ENCODE measurements at regions not wholly inside any gene's neighbourhood (a gene's known extent, or its start where the extent isn't known, plus 50 kb on each side); places are given as distances from the start of the nearest gene placed in this dataset.

DNA sequence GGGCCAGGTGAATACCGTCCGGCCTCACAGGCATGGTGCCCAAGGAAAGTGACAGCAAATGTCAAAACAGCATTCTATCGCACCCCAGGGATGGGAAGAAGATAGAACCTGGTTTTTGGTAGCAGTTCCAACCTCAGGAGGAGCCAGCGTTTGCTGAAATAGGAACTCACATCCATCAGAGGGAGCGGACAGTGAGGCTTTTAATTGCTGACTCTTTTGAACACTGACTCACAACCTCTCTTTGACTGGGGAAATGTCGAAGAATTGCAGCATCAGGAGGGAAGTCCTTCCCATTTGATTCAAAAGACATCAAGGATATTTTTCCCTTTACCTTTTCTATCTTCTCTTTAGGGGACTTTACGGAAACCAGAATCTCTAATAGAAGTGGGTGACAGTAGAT, 114.2 kb downstream of the UNC5CL start:
- TF ChIP-seq, protein P1, sequence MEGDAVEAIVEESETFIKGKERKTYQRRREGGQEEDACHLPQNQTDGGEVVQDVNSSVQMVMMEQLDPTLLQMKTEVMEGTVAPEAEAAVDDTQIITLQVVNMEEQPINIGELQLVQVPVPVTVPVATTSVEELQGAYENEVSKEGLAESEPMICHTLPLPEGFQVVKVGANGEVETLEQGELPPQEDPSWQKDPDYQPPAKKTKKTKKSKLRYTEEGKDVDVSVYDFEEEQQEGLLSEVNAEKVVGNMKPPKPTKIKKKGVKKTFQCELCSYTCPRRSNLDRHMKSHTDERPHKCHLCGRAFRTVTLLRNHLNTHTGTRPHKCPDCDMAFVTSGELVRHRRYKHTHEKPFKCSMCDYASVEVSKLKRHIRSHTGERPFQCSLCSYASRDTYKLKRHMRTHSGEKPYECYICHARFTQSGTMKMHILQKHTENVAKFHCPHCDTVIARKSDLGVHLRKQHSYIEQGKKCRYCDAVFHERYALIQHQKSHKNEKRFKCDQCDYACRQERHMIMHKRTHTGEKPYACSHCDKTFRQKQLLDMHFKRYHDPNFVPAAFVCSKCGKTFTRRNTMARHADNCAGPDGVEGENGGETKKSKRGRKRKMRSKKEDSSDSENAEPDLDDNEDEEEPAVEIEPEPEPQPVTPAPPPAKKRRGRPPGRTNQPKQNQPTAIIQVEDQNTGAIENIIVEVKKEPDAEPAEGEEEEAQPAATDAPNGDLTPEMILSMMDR (IDR thresholded peaks at IDR 0.05; ENCODE audit: borderline replicate concordance, insufficient read depth, low read depth, low read length): no peak

DNA sequence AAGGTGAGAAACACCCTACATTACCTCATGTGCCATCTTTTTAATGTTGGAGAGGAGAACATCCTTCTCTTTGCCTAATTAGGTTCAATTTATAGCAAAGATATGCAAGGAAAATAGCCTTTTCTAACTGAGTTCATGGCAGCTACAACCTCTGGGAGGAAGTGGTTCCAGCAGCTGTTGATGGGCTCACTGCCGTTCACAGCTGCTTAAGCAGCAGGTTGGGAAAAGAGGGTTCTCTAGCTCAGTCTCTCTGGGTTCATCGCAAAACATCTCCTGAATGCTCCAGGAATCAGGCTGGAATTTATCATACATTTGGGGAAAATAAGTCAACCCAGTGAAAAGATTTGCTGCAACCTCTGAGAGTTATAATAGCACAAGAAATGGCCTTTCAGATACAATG, 115.1 kb downstream of the UNC5CL start:
- H3K4me3 ChIP-seq (ENCODE audit: low read depth, low read length): no peak overlapping the region
- TF ChIP-seq, protein P1 (IDR thresholded peaks at IDR 0.05; ENCODE audit: borderline replicate concordance, insufficient read depth, low read depth, low read length): no peak

More for the DNA sequence above, 114.2 kb downstream of the UNC5CL start:
- no peak overlapping the region for H3K4me3 ChIP-seq (ENCODE audit: low read depth, low read length)

DNA sequence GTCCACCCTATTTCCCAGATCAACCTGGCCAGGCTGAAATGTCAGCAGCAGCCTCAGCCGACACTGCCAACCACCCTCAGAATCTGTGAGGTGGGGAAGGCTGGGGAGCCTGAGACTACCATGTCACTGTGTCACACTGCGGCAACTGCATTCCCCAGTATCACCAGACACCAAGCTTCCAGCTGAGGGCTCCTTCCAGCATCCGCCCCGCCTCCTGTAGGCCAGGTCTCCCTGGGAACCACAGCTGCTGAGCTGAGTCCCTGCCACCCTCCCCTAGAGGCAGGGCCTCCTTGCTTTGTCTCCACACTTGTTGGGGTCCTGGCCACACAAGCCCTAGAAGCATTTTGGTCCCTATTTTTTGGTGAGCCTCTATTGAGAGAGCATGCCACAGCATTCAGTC, 115.7 kb downstream of the UNC5CL start:
- TF ChIP-seq, protein P1 (IDR thresholded peaks at IDR 0.05; ENCODE audit: borderline replicate concordance, insufficient read depth, low read depth, low read length): no peak
- no peak overlapping the region for H3K4me3 ChIP-seq (ENCODE audit: low read depth, low read length)

DNA sequence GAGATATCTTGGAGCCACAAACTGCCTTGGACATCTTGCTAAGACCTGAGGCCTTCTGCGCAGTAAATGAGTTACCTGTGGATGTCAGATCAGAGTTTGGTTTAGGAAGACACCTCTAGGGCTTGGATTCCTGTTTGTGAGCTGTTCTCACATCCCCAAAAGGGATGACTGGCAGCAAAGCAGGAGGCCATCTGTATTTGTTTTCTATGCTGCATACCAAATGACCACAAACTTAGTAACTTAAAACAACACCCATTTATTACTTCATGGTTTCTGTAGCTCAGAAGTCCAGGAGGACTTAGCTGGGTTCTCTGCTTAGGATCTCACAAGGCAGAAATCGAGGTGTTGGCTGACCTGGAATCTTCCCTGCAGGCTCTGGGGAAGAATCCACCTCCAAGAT, 116.7 kb downstream of the UNC5CL start:
- no peak overlapping the region for H3K4me3 ChIP-seq (ENCODE audit: low read depth, low read length)
- TF ChIP-seq, protein P1 (IDR thresholded peaks at IDR 0.05; ENCODE audit: borderline replicate concordance, insufficient read depth, low read depth, low read length): no peak

DNA sequence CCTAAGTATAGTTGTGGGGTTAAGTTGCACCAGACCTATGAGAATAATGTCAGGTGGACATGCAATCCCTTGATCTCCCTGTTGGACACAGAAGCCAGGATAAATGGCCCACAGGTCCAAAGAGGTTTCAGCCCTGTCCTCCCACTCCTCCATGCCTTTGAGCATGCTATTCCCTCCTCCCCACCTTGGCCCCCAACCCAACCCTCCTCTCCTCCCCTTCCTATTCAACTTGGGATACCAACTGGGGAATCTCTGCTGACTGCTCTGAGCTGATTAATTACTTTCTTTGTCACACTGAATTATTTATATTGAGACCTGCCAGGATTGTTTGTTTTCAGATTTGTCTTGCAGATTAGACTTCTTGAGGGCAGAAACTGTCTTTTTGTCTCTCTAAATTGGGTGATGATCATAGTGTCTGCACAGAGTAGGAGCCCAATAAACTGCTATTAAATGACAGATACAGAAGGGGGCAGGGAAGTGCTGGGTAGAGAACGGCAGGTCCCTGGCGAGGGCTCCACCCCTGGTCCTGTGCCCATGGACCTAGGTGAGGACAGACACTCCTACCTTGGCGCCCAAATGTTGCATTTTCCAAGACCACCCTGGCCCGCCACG, 120.9 kb downstream of the UNC5CL start:
- H3K4me3 ChIP-seq (ENCODE audit: low read depth, low read length): no peak overlapping the region
- TF ChIP-seq, protein P1 (IDR thresholded peaks at IDR 0.05; ENCODE audit: borderline replicate concordance, insufficient read depth, low read depth, low read length): no peak

DNA sequence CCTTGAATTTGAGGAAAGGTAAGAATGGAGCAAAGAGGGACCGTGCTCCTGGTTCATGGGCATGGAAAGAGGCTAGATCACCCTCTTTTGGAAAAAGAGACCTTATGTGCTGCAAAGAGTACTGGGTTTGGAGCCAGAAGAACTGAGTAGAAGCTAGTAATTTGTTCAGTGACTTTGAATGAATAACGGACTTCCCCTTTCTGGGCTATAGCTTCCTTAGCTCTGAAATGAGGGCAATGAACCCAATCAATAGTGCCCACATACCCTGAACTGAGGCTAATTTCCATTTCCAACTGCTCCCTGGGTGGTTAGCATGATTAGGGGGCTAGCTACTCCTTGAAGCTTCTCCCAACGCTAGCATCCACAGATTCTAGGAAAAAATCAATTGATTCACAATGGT, 121.4 kb downstream of the UNC5CL start:
- TF ChIP-seq, protein P1 (IDR thresholded peaks at IDR 0.05; ENCODE audit: borderline replicate concordance, insufficient read depth, low read depth, low read length): no peak
- no peak overlapping the region for H3K4me3 ChIP-seq (ENCODE audit: low read depth, low read length)

DNA sequence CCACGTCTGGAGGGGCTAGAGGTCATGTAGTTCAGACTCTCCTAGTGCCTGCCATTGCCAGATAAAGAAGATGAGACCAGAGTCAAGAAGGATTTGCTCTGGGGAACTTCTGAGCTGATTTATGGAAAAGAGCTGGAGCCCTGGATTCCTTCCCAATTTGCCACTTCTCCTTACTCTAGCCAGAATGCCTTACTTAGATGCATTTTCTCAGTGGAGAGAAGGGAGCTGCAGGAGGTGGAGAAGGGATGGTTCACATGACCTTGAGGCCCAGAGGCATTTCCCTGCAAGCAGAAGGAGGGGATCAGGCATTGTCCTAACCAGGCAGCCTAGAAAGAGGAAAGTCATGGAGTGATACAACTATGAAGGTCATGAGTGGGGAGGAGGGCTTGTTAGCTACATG, 122.2 kb downstream of the UNC5CL start:
- no peak overlapping the region for H3K4me3 ChIP-seq (ENCODE audit: low read depth, low read length)
- TF ChIP-seq, protein P1 (IDR thresholded peaks at IDR 0.05; ENCODE audit: borderline replicate concordance, insufficient read depth, low read depth, low read length): no peak

Data from GM12875 (cell line).